ENCODE measurements at regions not wholly inside any gene's neighbourhood (a gene's known extent, or its start where the extent isn't known, plus 50 kb on each side); places are given as distances from the start of the nearest gene placed in this dataset.

- TF ChIP-seq EZH2 (IDR thresholded peaks at IDR 0.05) = no peak
- TF ChIP-seq POLR2AphosphoS5 (IDR thresholded peaks at IDR 0.05; ENCODE audit: borderline replicate concordance, low read depth, low read length) = no peak
Measured at GRCh38 chr1:63255153-63255552, 67.2 kb upstream of the FOXD3 start.

All from SK-N-MC (cell line).